HG03196 (cell line): ENCODE measurements at regions not wholly inside any gene's neighbourhood (a gene's known extent, or its start where the extent isn't known, plus 50 kb on each side); places are given as distances from the start of the nearest gene placed in this dataset.

Experiments used
- ATAC-seq: cut with Tn5 transposase; IDR thresholded peaks from one replicate; pipeline ENCODE4 v1.9.1; 2021; ENCODE audit not compliant: unreplicated experiment

- no peak for ATAC-seq
Measured at GRCh38 chr5:18311266-18311665, 677.0 kb downstream of the TAF11L14 start.

GRCh38 chr5:18312016-18312415 is 677.8 kb downstream of the TAF11L14 start:
- ATAC-seq = no peak

- no peak for ATAC-seq
Measured at GRCh38 chr5:18314192-18314778, 680.0 kb downstream of the TAF11L14 start.

GRCh38 chr5:18321262-18321942 is 687.1 kb downstream of the TAF11L14 start:
- ATAC-seq = no peak

- no peak for ATAC-seq
Measured at GRCh38 chr5:18323891-18324290, 689.6 kb downstream of the TAF11L14 start.

GRCh38 chr5:18325431-18325830 is 691.2 kb downstream of the TAF11L14 start:
- ATAC-seq = no peak

GRCh38 chr5:18329328-18329727 is 695.1 kb downstream of the TAF11L14 start:
- no peak for ATAC-seq

GRCh38 chr5:18333841-18334240 is 699.6 kb downstream of the TAF11L14 start:
- no peak for ATAC-seq

- ATAC-seq = no peak
Measured at GRCh38 chr5:18334949-18335348, 700.7 kb downstream of the TAF11L14 start.

- no peak for ATAC-seq
Measured at GRCh38 chr5:18354828-18355227, 720.6 kb downstream of the TAF11L14 start.

- no peak for ATAC-seq
Measured at GRCh38 chr5:18357486-18357885, 723.2 kb downstream of the TAF11L14 start.

- ATAC-seq = no peak
Measured at GRCh38 chr5:18366234-18366633, 732.0 kb downstream of the TAF11L14 start.

- no peak for ATAC-seq
Measured at GRCh38 chr5:18370531-18370930, 736.3 kb downstream of the TAF11L14 start.

GRCh38 chr5:18375641-18376040 is 741.4 kb downstream of the TAF11L14 start:
- no peak for ATAC-seq

- ATAC-seq = no peak
Measured at GRCh38 chr5:18378066-18378465, 743.8 kb downstream of the TAF11L14 start.

- no peak for ATAC-seq
Measured at GRCh38 chr5:18379189-18379588, 744.9 kb downstream of the TAF11L14 start.

- ATAC-seq = no peak
Measured at GRCh38 chr5:18380729-18381362, 746.6 kb downstream of the TAF11L14 start.

GRCh38 chr5:18393565-18394442 is 759.5 kb downstream of the TAF11L14 start:
- no peak for ATAC-seq

GRCh38 chr5:18394443-18394804 is 760.2 kb downstream of the TAF11L14 start:
- ATAC-seq = no peak

GRCh38 chr5:18395126-18396110 is 761.2 kb downstream of the TAF11L14 start:
- no peak for ATAC-seq
